GM20000 (cell line): ENCODE measurements at regions not wholly inside any gene's neighbourhood (a gene's known extent, or its start where the extent isn't known, plus 50 kb on each side); places are given as distances from the start of the nearest gene placed in this dataset.
"Not testable (repeated sequence)": the region's sequence is repeated elsewhere in the genome, so short reads cannot be mapped to it uniquely, and the experiment has no call there.

Source experiments
- DNase-seq: peaks from one replicate; pipeline ENCODE4 v3.0.0; 2012; ENCODE audit warnings: low spot score
- TF ChIP-seq, protein P1 (sequence below): IDR thresholded peaks from 2 replicates; pipeline ENCODE4 v1.5.1; 2012; ENCODE audit warnings: mild to moderate bottlenecking, control low read depth; ENCODE audit errors: extremely low read depth, missing control alignments

DNA sequence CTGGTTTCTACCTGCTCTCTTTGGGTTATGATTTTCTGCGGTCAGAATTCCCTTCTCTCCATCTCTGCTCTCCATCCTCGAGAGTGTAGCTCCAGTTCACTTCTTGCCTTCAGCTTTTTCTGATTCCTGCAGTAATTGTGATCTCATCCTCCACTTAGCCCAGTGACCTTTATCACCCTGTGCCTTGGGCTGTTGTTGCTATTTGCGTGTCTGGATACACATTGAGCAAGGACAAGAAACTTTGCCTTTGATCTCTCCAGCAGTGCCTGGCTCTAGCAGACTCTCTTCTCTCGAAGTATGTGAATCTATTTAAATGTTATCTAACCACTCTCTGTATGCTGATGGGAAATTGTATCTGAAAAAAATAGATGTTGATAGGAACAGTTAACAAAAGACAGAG lies 76.4 kb upstream of the MARK1 start:
- TF ChIP-seq, protein P1, sequence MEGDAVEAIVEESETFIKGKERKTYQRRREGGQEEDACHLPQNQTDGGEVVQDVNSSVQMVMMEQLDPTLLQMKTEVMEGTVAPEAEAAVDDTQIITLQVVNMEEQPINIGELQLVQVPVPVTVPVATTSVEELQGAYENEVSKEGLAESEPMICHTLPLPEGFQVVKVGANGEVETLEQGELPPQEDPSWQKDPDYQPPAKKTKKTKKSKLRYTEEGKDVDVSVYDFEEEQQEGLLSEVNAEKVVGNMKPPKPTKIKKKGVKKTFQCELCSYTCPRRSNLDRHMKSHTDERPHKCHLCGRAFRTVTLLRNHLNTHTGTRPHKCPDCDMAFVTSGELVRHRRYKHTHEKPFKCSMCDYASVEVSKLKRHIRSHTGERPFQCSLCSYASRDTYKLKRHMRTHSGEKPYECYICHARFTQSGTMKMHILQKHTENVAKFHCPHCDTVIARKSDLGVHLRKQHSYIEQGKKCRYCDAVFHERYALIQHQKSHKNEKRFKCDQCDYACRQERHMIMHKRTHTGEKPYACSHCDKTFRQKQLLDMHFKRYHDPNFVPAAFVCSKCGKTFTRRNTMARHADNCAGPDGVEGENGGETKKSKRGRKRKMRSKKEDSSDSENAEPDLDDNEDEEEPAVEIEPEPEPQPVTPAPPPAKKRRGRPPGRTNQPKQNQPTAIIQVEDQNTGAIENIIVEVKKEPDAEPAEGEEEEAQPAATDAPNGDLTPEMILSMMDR, result no peak
- DNase-seq, result no peak

DNA sequence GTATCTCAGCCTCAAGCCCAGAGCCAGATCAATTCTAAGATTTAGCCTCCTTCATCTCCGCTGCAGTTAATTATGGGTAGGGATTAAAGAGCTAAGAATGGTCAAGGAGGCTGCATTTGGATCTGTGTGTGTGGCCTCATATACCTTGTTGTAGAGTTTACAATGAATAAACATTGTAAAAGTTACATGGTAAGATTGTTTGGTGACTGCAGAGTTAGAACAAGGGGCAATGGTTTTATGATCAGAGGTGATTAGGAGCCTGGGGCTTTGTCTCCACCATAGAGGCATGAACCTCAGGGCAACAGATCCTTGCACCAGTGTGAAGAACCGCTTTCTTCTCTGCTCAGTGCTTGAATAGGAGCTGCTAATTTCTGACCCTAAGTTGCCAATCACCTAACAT lies 77.0 kb upstream of the MARK1 start:
- DNase-seq, result no peak
- TF ChIP-seq, protein P1, result no peak

DNA sequence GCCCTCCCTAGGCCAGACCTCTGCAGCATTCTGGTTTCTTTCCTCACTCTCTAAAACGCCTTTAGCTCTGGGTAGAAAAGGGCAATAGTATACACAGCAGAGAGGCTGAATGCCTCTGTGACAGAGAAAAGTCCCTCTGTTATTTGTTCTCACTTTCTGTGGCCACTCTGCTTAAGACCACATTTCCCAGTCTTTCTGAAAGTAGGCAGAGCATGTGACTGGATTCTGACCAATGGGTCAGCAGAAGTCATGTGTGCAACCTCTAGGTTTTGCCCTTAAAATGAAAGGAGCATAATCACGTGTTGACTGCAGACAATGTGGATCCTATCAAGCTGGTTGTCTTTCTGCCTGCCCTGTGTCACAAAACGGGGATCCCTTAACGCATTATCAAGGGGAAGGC lies 79.7 kb upstream of the MARK1 start:
- no peak for DNase-seq

DNA sequence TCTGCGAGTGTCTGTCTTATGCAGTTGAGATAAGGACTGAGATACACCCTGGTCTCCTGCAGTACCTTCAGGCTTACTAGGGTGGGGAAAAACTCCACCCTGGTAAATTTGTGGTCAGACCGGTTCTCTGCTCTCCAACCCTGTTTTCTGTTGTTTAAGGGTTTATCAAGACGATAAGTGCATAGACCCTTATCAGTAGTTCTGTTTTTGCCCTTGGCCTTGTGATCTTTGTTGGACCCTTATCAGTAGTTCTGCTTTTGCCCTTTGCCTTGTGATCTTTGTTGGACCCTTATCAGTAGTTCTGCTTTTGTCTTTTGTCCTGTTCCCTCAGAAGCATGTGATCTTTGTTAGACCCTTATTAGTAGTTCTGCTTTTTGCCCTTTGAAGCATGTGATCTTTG lies 83.3 kb upstream of the MARK1 start:
- DNase-seq, result not testable (repeated sequence)

More for the DNA sequence above, 79.7 kb upstream of the MARK1 start:
- TF ChIP-seq, protein P1, result no peak

DNA sequence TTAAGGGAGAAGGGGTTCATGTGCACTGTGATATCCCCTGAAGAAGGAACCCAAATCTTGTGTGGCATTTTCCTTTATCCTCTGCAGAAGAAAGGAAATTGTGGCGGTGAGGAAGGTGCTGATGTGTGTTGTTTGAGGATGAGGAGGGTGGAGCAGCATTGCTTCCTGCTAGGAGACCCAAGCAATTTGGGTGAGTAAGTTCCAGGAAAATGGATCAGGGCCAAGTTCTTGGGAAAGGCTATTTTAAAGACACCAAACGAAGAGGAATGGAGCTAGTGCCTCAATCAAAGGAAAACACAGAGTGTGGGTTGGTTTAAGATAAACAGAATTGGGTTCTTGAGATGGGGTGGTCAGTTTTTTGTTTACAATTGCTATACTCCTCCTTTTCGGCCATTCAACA lies 86.7 kb upstream of the MARK1 start:
- TF ChIP-seq, protein P1, result no peak
- no peak for DNase-seq

DNA sequence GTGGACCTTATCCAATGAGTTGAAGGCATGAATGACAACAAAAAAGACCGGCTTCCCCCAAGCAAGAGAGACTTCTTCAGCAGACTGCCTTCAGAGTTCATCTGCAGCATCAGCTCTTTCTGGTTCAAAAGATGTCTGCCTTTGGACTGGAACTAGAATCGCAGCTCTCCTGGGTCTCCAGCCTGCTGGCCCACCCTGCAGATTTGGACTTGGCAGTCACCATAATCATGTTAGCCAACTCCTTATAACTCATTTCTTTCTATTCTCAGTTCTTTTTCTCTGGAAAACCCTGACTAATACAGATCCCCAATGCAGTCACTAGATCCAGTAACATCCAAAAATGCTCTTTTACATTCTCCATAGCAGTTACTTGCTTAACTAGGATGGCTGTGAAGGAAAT lies 89.2 kb upstream of the MARK1 start:
- TF ChIP-seq, protein P1, result no peak
- no peak for DNase-seq

DNA sequence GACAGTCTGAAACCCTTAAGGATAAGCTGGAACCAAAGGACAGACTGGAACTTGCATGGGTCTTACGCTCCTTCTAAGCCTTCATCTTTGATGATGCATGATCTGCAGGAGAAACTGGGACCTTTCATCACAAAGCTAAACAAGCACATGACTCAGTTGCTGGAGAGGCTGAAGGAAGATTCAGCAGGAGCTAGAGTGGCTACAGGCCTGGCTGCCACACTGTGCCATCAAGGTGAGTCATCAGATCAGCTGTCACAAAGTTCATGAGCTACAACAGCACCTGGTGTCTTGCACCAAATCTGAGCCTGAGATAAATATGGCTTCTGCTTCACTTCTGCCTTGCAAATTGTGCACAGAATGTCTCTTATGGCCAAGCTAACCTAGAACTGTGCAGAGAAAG lies 95.5 kb upstream of the MARK1 start:
- TF ChIP-seq, protein P1, result no peak

DNA sequence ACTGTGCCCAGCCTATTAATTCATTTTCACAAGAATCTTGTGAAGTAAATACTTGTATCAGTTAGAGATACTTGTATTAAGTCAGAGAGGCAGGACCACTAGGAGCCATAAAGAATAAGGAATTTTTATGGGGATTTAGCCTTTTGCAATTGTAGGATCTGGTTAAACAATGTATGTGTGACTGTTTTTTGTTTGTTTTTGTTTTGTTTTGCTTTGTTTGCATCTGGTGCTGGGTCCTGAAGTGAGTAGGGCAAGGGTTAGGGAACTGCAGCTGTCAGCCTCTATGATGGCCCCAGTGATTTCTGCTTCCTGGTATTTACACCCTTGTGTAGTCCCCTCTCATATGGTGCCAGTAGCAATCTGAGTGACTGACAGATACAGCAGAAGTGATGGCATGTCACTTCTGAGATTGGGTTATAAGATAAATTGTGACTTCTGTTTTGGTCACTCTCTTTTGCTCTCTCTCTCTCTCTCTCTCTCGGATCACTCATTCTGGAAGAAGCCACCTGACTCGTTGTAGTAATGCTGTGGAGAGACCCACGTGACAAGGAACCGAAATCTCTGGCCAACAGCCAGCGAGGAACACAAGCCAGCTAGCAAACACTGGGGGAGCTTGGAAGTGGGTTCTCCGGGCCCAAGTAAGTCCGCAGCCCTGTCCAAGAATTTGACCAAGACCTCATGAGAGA lies 96.2 kb upstream of the MARK1 start:
- DNase-seq, result no peak
- TF ChIP-seq, protein P1, result no peak

More for the DNA sequence above, 95.5 kb upstream of the MARK1 start:
- no peak for DNase-seq
